Cardiac muscle cell (in vitro differentiated cells and primary cell): ENCODE measurements at regions not wholly inside any gene's neighbourhood (a gene's known extent, or its start where the extent isn't known, plus 50 kb on each side); places are given as distances from the start of the nearest gene placed in this dataset.

ENCODE experiments used
- DNase-seq, 2 donors: peaks; one replicate each; pipeline versions ENCODE4 v3.0.0 to v3.0.0-alpha.2; 2010 to 2017; ENCODE audit warnings: low read depth in 1 of 2, low spot score in 1 of 2
- H3K27ac ChIP-seq: fragments of 200-600 bp; sonication (generic); 2 replicates; pipeline ENCODE4 v1.5.1; 2016
- H3K27me3 ChIP-seq: fragments of 200-600 bp; sonication (generic); 2 replicates; pipeline ENCODE4 v1.6.0; 2016; ENCODE audit warnings: control low read depth
- H3K36me3 ChIP-seq: fragments of 200-600 bp; sonication (generic); 2 replicates; pipeline ENCODE4 v1.5.1; 2016; ENCODE audit warnings: control low read depth
- H3K4me1 ChIP-seq: fragments of 200-600 bp; sonication (generic); 2 replicates; pipeline ENCODE4 v1.8.1; 2017; ENCODE audit warnings: low read depth, mild to moderate bottlenecking, mixed run types
- H3K4me3 ChIP-seq: fragments of 200-600 bp; sonication (generic); 2 replicates; pipeline ENCODE4 v1.5.1; 2016; ENCODE audit warnings: mild to moderate bottlenecking
- H3K9me3 ChIP-seq: fragments of 200-600 bp; sonication (generic); 2 replicates; pipeline ENCODE4 v1.5.1; 2017; ENCODE audit warnings: low read depth, mild to moderate bottlenecking, control low read depth
- TF ChIP-seq, protein P1 (sequence below): IDR thresholded peaks from 2 replicates; pipeline ENCODE4 v1.5.1; 2012; ENCODE audit warnings: low read depth, mild to moderate bottlenecking, low read length

DNA sequence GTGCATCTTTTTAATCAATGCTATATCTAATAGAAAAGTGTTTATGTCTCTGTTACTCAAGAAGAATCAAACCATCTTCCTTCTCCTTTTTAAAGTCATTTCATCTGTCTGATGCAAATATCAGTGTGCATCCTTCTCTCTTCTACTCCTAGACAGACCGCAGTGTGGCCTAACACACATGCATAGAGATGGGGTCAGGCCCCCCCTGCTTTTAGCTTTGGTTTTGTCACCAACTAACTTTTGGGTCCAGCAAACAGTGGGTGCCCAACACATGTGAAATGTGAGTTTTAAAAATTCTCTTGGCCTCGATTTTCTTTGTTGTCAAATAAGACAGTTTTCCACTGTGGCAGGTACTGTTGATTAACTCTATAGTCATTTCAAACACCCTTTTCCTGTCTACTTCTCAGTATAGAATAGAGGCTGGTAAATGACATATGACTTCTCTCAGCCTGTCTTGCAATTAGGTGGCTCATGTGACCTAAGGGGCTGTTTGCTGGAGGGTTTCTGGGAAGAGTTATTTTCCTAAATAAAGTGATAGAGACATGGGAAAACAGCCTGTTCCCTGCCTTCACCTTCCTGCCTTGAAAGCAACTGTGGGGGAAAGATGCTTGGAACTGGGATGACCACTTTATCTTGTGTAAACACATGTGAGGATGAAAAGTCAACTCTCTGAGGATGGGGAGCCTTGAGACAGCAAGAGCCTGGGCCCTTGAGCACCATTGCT is 65.7 kb upstream of the DARS1 start:
- no peak overlapping the region for H3K4me3 ChIP-seq
- peaks cover 18% of the 10 kb centered on the region for H3K4me1 ChIP-seq
- H3K27ac ChIP-seq, result no peak overlapping the region
- TF ChIP-seq, protein P1, sequence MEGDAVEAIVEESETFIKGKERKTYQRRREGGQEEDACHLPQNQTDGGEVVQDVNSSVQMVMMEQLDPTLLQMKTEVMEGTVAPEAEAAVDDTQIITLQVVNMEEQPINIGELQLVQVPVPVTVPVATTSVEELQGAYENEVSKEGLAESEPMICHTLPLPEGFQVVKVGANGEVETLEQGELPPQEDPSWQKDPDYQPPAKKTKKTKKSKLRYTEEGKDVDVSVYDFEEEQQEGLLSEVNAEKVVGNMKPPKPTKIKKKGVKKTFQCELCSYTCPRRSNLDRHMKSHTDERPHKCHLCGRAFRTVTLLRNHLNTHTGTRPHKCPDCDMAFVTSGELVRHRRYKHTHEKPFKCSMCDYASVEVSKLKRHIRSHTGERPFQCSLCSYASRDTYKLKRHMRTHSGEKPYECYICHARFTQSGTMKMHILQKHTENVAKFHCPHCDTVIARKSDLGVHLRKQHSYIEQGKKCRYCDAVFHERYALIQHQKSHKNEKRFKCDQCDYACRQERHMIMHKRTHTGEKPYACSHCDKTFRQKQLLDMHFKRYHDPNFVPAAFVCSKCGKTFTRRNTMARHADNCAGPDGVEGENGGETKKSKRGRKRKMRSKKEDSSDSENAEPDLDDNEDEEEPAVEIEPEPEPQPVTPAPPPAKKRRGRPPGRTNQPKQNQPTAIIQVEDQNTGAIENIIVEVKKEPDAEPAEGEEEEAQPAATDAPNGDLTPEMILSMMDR, result no peak
- no peaks in the 10 kb centered on the region for H3K27me3 ChIP-seq
- no peak for DNase-seq
- no peaks in the 10 kb centered on the region for H3K36me3 ChIP-seq
- H3K9me3 ChIP-seq, result no peaks in the 10 kb centered on the region

DNA sequence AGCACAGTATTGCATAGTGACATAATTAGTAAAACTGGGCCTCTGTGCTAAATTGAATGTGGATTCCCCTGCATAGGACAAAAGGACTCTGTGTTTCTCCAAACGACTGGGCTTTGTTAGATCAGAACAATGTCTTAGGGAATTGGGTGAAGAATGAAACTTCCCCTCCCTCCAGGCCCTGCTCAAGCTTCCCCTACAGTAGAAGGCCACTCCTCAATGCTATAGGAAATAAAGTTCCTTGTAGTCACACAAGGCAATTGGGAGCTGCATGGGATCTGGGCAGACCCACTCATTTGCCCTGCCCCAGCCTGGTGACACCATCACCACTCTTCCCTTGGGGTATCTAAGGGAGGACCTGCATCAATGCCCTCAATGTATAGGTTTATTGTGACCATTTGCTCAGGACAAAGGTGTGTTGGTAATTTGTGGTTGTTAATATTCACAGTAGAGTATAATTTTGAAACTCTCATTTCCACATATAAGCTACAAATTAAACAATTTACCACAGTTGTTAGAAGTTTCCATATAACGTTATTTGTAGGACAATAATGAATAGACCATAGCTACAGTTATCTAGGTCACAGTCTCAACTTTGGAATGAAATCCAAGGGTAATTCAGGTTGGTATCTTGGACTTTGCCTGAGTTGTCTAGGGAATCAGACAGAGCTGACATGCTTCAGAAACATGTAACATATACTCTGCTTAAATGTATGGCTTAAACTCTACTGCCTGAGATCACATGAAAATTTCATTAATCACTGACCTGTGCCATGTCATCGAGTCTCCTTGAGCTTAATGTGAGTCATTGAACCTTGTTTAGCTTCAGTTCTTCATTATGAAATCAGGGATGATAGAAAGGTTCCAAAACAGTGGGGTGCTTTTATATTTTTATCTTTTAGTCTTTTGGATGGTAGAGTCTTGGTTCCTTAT is 64.8 kb upstream of the DARS1 start:
- DNase-seq, result no peak
- Histone ChIP-seq H3K27ac (no peak overlapping the region), H3K4me3 (no peak overlapping the region), H3K4me1 (peaks cover 18% of the 10 kb centered on the region), H3K27me3 (no peaks in the 10 kb centered on the region), H3K36me3 (no peaks in the 10 kb centered on the region), H3K9me3 (no peaks in the 10 kb centered on the region)
- TF ChIP-seq, protein P1, result no peak

DNA sequence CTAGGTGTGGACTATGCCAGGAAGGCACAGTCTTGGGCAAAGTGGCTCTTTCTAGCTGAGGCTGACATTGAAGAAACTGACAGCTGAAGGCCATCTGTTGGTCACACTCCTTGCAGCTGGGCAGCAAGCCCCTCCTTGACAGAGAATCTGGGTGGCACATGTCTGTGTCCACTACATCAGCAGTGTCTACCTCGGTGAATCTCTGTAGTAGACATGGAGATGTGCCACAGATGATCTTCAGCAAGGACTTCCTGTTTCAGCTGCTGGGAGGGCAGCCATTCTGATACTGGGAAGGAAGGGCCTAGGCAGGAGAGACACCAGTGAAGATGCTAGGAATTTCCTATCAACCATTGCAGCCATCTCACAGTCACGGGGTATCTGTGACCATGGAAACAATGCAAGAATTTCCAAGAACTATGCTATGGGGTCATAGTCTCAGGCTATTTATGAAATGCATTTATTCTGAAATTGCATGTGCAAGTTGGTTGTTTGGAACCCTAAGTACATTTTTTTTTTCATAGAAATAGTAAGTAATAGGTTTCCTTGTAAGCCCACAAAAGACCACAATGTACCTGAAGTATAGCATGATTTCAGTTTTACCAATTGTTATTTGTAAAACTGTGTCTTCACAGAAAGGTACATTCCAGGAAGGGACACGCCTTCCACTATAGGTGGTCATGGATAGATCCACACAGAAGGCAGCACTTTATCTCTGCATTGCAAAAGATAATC is 63.8 kb upstream of the DARS1 start:
- no peak for DNase-seq
- Histone ChIP-seq H3K9me3 (no peaks in the 10 kb centered on the region), H3K27ac (no peak overlapping the region), H3K27me3 (no peaks in the 10 kb centered on the region), H3K36me3 (no peaks in the 10 kb centered on the region), H3K4me3 (no peak overlapping the region), H3K4me1 (peaks cover 15% of the 10 kb centered on the region)
- TF ChIP-seq, protein P1, result no peak

DNA sequence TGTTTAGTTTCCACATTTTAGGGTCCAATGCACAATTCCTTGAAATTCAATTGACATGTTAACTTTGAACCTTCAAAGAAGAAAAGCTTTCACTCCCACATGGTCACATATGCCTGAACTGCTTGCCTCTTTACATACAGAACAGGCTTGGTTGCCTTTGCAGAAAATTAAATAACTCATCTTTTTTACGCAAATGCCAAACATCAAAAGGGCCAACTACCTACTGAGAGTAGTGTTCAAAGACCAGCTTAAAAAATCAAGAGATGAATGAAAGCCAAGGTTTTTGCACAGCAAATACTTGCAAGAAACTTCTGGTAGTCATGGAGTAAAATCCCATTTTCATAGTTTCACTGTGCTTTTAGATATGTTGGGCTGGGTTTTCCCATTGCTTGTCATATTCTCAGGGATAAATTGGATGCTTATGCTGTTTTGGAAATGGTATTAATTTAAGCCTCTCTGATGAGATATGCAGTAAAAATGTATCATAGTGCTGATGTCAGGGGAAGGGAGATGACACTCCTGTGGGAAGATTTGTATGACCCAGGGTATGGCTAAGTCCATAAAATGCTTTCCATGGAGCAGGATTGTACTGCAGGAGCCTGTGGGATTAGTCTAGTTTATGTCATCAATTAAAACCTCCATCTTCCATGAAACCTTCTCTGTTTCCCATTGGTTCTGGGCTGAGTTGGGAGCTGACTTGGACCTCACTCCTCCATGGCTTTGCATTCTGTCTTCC is 60.6 kb upstream of the DARS1 start:
- peaks cover 8% of the 10 kb centered on the region for H3K4me1 ChIP-seq
- no peaks in the 10 kb centered on the region for H3K36me3 ChIP-seq
- DNase-seq, result no peak
- H3K27ac ChIP-seq, result no peak overlapping the region
- H3K4me3 ChIP-seq, result no peak overlapping the region
- no peaks in the 10 kb centered on the region for H3K27me3 ChIP-seq
- H3K9me3 ChIP-seq, result no peaks in the 10 kb centered on the region
- TF ChIP-seq, protein P1, result no peak

DNA sequence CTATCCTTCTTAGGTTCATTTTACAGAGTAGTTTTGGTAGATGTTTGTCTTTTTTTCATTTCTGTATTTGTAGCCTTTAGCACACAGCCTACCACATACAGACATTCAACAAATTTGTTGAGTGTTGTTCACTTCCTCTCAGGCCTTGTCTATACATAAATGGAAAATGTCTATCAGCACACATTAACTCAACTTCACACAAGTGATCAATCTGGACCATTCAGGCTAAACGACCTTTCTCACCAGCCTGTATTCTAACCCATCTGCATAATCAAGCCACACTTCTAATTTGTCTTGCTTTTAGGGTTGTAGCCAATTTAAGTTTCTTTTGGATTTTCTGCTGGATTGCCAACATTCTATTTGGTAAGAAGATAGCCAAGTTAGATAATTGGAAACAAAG is 59.9 kb upstream of the DARS1 start:
- no peak for DNase-seq
- no peak overlapping the region for H3K27ac ChIP-seq
- TF ChIP-seq, protein P1, result no peak
- H3K36me3 ChIP-seq, result no peaks in the 10 kb centered on the region
- no peak overlapping the region for H3K4me3 ChIP-seq
- no peaks in the 10 kb centered on the region for H3K27me3 ChIP-seq
- H3K4me1 ChIP-seq, result peaks cover 8% of the 10 kb centered on the region
- no peaks in the 10 kb centered on the region for H3K9me3 ChIP-seq
